ENCODE measurements at regions not wholly inside any gene's neighbourhood (a gene's known extent, or its start where the extent isn't known, plus 50 kb on each side); places are given as distances from the start of the nearest gene placed in this dataset.

DNA sequence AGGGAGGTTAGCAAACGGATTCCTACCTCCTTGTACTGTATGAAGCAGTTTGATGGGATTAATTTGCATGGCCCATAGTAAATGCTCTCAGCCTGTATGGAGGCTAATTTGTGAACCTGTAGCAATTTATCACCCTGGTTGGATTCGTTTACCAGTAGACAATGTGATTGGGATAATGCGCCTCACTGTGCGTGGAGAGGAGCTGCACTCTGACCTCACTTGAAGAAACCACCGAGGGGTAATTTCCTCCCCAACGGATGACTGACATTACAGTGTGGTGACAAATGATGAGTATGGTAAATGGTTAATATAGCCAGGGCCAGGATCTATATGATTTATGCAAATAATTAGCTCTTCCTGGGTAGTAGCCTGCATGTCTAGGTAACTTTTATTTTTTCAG, 479.1 kb upstream of the RBFOX1 start:
- Histone ChIP-seq H3K9me2 (ENCODE audit: insufficient read depth) (no peaks in the 10 kb centered on the region), H3K4me1 (ENCODE audit: insufficient read depth) (no peaks in the 10 kb centered on the region), H3K9me3 (ENCODE audit: low read depth) (no peaks in the 10 kb centered on the region), H2AFZ (no peak overlapping the region), H3K9ac (no peak overlapping the region), H3K79me2 (ENCODE audit: insufficient read depth) (no peaks in the 10 kb centered on the region), H4K20me1 (ENCODE audit: insufficient read depth) (no peaks in the 10 kb centered on the region), H3F3A (ENCODE audit: insufficient read depth) (no peaks in the 10 kb centered on the region), H3K36me3 (ENCODE audit: low read depth) (no peaks in the 10 kb centered on the region), H3K4me3 (no peak overlapping the region), H3K4me2 (ENCODE audit: unreplicated experiment) (no peak overlapping the region), H3K27me3 (replicated peaks; ENCODE audit: insufficient read depth) (no peaks in the 10 kb centered on the region), H3K27ac (no peak overlapping the region)
- TF ChIP-seq EZH2phosphoT487 (IDR thresholded peaks at IDR 0.05; ENCODE audit: insufficient read depth, low read depth) (no peak), EZH2 (IDR thresholded peaks at IDR 0.05; ENCODE audit: insufficient read depth, poor library complexity, severe bottlenecking) (no peak)
- DNase-seq, result no peak
- in situ Hi-C loops (cut with MboI), result no loop called here
- 18 to 28% methylated on average over 6 of the region's 6 CpGs for WGBS, 2 experiments (ENCODE audit: low coverage in 1 of 2, low lambda C conversion rate in 2 of 2, missing lambda C conversion rate in 2 of 2)

DNA sequence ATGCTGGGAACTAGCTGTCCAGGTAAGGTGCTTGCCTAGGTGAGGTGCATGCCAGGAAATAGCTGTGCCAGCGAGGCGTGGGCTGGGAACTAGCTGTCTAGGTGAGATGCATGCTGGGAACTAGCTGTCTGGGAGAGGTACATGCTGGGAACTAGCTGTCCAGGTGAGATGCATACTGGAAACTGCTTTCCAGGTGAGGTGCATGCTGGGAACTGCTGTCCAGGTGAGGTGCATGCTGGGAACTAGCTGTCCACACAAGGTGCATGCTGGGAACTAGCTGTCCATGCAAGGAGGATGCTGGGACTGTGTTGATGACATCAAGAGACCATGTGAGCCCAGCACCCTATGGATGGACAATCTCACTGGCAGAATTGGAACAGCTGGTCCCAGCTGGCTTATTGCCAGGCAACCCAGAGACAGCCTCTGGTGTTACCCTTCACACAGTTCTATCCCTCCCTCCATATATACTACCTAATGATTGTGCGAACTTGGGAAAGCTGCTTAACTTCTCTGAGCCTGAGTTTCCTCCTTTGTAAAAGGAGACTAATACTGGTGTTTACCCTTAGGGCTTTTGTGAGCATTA, 479.9 kb upstream of the RBFOX1 start:
- no peaks in the 10 kb centered on the region for H3K4me1 ChIP-seq (ENCODE audit: insufficient read depth)
- no peak overlapping the region for H2AFZ ChIP-seq
- 58 to 63% methylated on average over 3 of the region's 3 CpGs for WGBS, 2 experiments (ENCODE audit: low coverage in 1 of 2, low lambda C conversion rate in 2 of 2, missing lambda C conversion rate in 2 of 2)
- H3K27ac ChIP-seq, result no peak overlapping the region
- H3K79me2 ChIP-seq (ENCODE audit: insufficient read depth), result no peaks in the 10 kb centered on the region
- in situ Hi-C loops (cut with MboI), result no loop called here
- H3K9me3 ChIP-seq (ENCODE audit: low read depth), result no peaks in the 10 kb centered on the region
- no peak overlapping the region for H3K4me3 ChIP-seq
- no peaks in the 10 kb centered on the region for H3K36me3 ChIP-seq (ENCODE audit: low read depth)
- H4K20me1 ChIP-seq (ENCODE audit: insufficient read depth), result no peaks in the 10 kb centered on the region
- no peak overlapping the region for H3K9ac ChIP-seq
- TF ChIP-seq EZH2phosphoT487 (IDR thresholded peaks at IDR 0.05; ENCODE audit: insufficient read depth, low read depth), result no peak
- TF ChIP-seq EZH2 (IDR thresholded peaks at IDR 0.05; ENCODE audit: insufficient read depth, poor library complexity, severe bottlenecking), result no peak
- H3K27me3 ChIP-seq (replicated peaks; ENCODE audit: insufficient read depth), result no peaks in the 10 kb centered on the region
- H3K9me2 ChIP-seq (ENCODE audit: insufficient read depth), result no peaks in the 10 kb centered on the region
- no peak for DNase-seq
- H3F3A ChIP-seq (ENCODE audit: insufficient read depth), result no peaks in the 10 kb centered on the region
- H3K4me2 ChIP-seq (ENCODE audit: unreplicated experiment), result no peak overlapping the region

- in situ Hi-C loops (cut with MboI), result no loop called here
- H3K27me3 ChIP-seq (replicated peaks; ENCODE audit: insufficient read depth), result no peaks in the 10 kb centered on the region
- 12 to 20% methylated on average over 8 of the region's 8 CpGs for WGBS, 2 experiments (ENCODE audit: low coverage in 1 of 2, low lambda C conversion rate in 2 of 2, missing lambda C conversion rate in 2 of 2)
These were observed 486.2 kb upstream of the RBFOX1 start for GRCh38 chr16:6846452-6846851.

GRCh38 chr16:6841392-6841791, 491.3 kb upstream of the RBFOX1 start:
- H3F3A ChIP-seq (ENCODE audit: insufficient read depth), result no peaks in the 10 kb centered on the region
- no peak overlapping the region for H3K9ac ChIP-seq
- H3K27me3 ChIP-seq (replicated peaks; ENCODE audit: insufficient read depth), result no peaks in the 10 kb centered on the region
- WGBS, 2 experiments (ENCODE audit: low coverage in 1 of 2, low lambda C conversion rate in 2 of 2, missing lambda C conversion rate in 2 of 2), result 40 to 48% methylated on average over 6 of the region's 6 CpGs
- H3K79me2 ChIP-seq (ENCODE audit: insufficient read depth), result no peaks in the 10 kb centered on the region
- no peak overlapping the region for H3K27ac ChIP-seq
- no peak for DNase-seq
- no peaks in the 10 kb centered on the region for H3K9me3 ChIP-seq (ENCODE audit: low read depth)
- H3K4me3 ChIP-seq, result no peak overlapping the region
- no peaks in the 10 kb centered on the region for H3K9me2 ChIP-seq (ENCODE audit: insufficient read depth)
- H3K4me2 ChIP-seq (ENCODE audit: unreplicated experiment), result no peak overlapping the region
- no peaks in the 10 kb centered on the region for H4K20me1 ChIP-seq (ENCODE audit: insufficient read depth)
- H3K36me3 ChIP-seq (ENCODE audit: low read depth), result no peaks in the 10 kb centered on the region
- H2AFZ ChIP-seq, result no peak overlapping the region
- TF ChIP-seq EZH2phosphoT487 (IDR thresholded peaks at IDR 0.05; ENCODE audit: insufficient read depth, low read depth), result no peak
- no peak for TF ChIP-seq EZH2 (IDR thresholded peaks at IDR 0.05; ENCODE audit: insufficient read depth, poor library complexity, severe bottlenecking)
- no peaks in the 10 kb centered on the region for H3K4me1 ChIP-seq (ENCODE audit: insufficient read depth)
- in situ Hi-C loops (cut with MboI), result no loop called here

More at GRCh38 chr16:6846452-6846851, 486.2 kb upstream of the RBFOX1 start:
- Histone ChIP-seq H3K79me2 (ENCODE audit: insufficient read depth) (no peaks in the 10 kb centered on the region), H3K27ac (no peak overlapping the region), H4K20me1 (ENCODE audit: insufficient read depth) (no peaks in the 10 kb centered on the region), H2AFZ (no peak overlapping the region), H3K4me3 (no peak overlapping the region), H3K9ac (no peak overlapping the region), H3K4me1 (ENCODE audit: insufficient read depth) (no peaks in the 10 kb centered on the region), H3K9me2 (ENCODE audit: insufficient read depth) (no peaks in the 10 kb centered on the region), H3K36me3 (ENCODE audit: low read depth) (no peaks in the 10 kb centered on the region), H3K4me2 (ENCODE audit: unreplicated experiment) (no peak overlapping the region), H3K9me3 (ENCODE audit: low read depth) (no peaks in the 10 kb centered on the region), H3F3A (ENCODE audit: insufficient read depth) (no peaks in the 10 kb centered on the region)
- DNase-seq, result no peak
- no peak for TF ChIP-seq EZH2phosphoT487 (IDR thresholded peaks at IDR 0.05; ENCODE audit: insufficient read depth, low read depth)
- no peak for TF ChIP-seq EZH2 (IDR thresholded peaks at IDR 0.05; ENCODE audit: insufficient read depth, poor library complexity, severe bottlenecking)

GRCh38 chr16:6837722-6838121, 494.9 kb upstream of the RBFOX1 start:
- Histone ChIP-seq H3K4me1 (ENCODE audit: insufficient read depth) (no peaks in the 10 kb centered on the region), H3K9me2 (ENCODE audit: insufficient read depth) (no peaks in the 10 kb centered on the region), H3K9me3 (ENCODE audit: low read depth) (no peaks in the 10 kb centered on the region), H3K4me3 (no peak overlapping the region), H3K36me3 (ENCODE audit: low read depth) (no peaks in the 10 kb centered on the region), H4K20me1 (ENCODE audit: insufficient read depth) (no peaks in the 10 kb centered on the region), H3K27me3 (replicated peaks; ENCODE audit: insufficient read depth) (no peaks in the 10 kb centered on the region), H3K4me2 (ENCODE audit: unreplicated experiment) (no peak overlapping the region), H2AFZ (no peak overlapping the region), H3K79me2 (ENCODE audit: insufficient read depth) (no peaks in the 10 kb centered on the region), H3F3A (ENCODE audit: insufficient read depth) (no peaks in the 10 kb centered on the region), H3K9ac (no peak overlapping the region), H3K27ac (no peak overlapping the region)
- 66 to 68% methylated on average over 2 of the region's 2 CpGs for WGBS, 2 experiments (ENCODE audit: low coverage in 1 of 2, low lambda C conversion rate in 2 of 2, missing lambda C conversion rate in 2 of 2)
- no peak for TF ChIP-seq EZH2phosphoT487 (IDR thresholded peaks at IDR 0.05; ENCODE audit: insufficient read depth, low read depth)
- no peak for TF ChIP-seq EZH2 (IDR thresholded peaks at IDR 0.05; ENCODE audit: insufficient read depth, poor library complexity, severe bottlenecking)
- in situ Hi-C loops (cut with MboI), result no loop called here
- DNase-seq, result no peak

Data from GM23248 (cell line).